CD4-positive, alpha-beta T cell treated with Interleukin-4 for 4 hours (primary cell): ENCODE measurements at regions not wholly inside any gene's neighbourhood (a gene's known extent, or its start where the extent isn't known, plus 50 kb on each side); places are given as distances from the start of the nearest gene placed in this dataset.

Experiments used
- DNase-seq: peaks from one replicate; pipeline ENCODE4 v3.0.0-alpha.2; 2020

GRCh38 chr12:22993609-22994315, 368.8 kb downstream of the ETNK1 start:
- no peak for DNase-seq

DNA sequence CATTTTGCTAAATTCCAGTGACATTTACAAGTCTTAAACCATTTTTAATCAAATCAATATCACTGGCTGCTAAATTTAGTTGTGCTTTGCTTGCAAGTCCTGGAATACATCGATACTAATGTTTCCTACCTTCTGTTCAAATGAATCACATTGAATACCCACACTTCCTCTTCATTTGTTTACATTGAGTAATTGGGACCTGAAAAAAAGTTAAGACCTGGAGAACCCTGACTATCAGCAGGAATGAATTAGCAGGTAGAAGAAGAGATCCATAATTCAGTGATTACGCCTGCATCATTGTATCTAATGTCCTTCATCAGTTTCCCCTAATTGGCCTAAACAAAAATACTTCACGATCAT, 369.3 kb downstream of the ETNK1 start:
- DNase-seq: no peak

DNA sequence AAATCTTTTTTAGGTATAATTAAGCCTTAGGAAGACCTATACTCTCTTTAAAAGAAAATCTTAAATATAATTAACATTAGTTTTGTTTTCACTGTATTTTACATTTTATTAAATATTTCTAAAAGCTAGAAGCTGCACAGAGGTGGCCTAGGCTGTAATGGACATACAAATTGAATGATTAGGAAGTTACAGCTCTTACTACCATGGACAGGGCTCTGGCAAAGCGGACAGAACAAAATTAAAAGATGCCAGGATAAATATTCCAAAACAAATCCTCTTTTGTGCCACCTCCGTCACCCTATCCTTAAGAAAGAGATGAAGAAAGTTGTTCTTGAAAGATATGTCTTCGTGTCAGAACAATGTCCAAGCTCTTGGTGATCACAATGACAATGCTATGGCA, 376.5 kb downstream of the ETNK1 start:
- no peak for DNase-seq

DNA sequence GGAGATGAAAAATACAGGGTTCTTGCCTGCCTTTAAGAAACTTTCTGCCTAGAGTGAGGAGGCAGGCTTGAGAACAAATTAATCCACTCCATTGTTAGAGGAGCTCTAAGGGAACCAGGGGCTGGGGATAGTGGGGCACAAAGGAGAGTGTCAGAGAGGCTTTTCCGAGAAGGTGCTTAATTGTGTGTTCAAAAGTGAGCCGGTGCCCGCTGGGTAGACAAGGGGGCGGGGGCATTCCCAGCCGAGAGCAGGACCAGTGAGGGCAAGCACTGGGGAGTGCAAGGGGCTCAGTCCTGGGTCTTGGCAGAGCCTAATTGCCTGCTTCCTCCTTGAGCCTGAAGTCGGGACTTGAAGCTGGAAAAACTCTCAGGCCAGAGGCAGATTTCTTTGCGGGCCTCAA, 377.4 kb downstream of the ETNK1 start:
- DNase-seq: no peak

- no peak for DNase-seq
Observed at GRCh38 chr12:23004473-23005020, 379.6 kb downstream of the ETNK1 start.

GRCh38 chr12:23005387-23005786, 380.4 kb downstream of the ETNK1 start:
- DNase-seq: no peak

DNA sequence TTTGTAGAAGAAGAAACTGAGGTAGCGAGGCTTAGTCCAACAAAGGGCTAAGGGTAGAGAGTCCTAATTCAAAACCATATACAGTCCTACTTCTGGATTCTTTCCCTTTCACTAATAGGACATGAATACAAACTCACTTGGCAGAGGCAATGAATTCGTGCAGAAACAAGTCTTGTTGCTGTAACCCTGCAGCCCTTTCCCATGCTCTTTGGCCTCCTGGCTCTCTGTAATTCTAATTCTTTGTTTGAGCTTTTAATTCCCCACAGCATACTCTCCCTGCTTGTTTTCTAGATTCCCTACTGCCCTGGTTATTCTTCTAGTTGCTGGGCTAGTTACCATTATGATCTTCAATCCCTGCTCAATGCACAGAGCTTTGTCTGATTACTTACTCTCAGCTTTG, 381.4 kb downstream of the ETNK1 start:
- DNase-seq: no peak

DNA sequence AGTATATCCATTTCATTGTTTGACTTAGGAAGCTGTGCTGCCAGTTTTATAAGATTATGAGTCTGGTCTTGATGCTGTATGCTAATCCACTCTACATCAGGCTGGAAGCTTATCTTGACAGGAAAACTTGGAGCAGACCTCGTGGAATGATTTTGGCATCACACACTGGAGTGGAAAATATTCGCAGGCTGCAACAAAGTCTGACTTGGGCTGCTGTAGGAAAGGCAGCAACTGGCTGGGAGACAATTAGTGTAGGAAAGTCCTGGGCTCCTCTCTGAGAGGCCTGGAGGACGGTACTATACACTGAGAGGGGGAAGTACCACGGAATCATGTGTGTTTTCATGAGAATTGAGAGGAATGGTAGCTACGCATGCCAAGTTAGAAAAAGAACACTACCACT, 383.7 kb downstream of the ETNK1 start:
- DNase-seq: no peak

GRCh38 chr12:23014749-23015148, 389.8 kb downstream of the ETNK1 start:
- no peak for DNase-seq

GRCh38 chr12:23025372-23026016, 400.5 kb downstream of the ETNK1 start:
- no peak for DNase-seq

DNA sequence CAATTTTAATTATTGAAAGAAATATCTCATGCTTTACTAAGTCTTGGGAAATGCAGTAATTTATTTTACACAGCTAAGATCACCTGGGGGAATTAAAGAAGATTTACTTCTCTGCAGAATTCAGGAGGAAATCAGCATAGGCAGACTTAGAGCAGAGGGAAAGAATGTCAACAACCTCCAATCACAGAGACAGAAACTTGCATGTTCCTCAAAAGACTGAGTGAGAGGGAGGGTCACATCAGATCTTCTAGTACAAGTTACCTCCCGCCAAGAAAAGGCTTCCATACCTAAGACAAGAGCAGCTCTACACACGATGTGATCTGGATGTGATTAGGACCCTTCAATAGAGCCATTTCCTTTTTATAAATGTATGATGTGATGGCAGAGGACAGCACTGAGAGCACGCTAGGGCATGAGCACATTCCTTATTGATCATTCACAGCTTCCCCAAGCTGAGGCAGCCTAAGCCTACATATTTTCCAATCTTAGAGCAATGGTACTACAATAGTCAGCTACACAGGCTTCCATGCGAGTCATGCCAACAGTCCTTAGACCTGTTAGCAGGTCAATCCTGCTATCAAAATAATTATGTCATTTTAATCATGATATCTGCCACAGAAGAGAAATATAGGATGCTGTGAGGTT, 403.3 kb downstream of the ETNK1 start:
- no peak for DNase-seq

- no peak for DNase-seq
Observed at GRCh38 chr12:23029185-23029584, 404.2 kb downstream of the ETNK1 start.

DNA sequence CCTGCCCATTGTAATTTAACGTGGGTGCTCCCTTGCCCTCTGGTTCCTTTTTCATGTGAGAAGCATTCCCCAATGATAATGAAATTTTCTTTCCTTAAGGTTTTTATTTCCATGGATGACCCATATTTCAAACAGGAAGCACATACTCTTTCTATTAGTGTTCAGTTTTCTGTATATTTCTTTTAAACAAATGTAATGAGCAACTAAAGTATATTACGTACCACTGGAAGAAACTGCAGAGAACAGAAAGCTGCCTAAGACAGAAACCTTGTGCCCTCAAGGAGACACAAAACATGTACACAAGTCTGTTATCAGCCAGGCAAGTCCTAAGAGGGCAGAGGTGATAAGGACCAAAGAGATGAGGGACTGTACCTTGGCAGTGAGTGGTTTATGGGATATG, 414.9 kb downstream of the ETNK1 start:
- DNase-seq: no peak

DNA sequence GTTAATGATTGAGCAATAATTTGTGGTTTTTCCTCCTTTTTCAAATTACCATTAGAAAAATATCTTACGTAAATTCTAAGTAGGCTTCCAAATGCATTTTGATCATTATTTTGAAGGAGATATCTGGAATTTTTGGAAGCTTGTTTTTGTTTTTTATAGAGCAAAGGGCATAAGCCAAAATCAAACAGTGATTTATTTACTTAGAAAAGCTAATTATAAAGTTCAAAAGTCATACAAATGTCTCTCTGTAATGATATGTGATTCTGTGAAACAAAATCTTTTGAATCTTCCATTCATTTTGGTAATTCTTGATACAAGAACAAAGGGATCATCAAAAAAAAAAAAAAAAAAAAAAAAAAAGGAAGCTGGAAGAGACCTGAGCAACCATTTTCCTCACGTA, 416.8 kb downstream of the ETNK1 start:
- DNase-seq: no peak

- DNase-seq: no peak
Observed at GRCh38 chr12:23043646-23044045, 418.7 kb downstream of the ETNK1 start.

DNA sequence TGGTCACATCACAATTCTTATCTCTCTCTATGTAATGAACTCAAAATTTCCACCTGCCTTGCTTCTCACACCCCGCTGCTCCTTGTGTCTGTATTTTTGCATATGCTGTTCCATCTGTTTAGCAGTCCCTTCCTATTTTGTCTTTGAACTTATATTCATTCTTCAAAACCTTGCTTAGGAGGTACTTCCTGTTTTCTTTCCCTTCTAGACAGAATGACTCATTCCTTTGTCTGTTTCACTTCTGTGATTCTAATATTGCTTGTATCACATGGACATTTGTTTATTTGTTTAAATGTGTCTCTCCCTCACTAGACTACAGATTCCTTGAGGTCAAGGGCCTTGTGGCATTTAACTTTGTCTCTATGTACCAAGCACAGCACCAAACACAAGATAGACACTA, 424.2 kb downstream of the ETNK1 start:
- DNase-seq: no peak

DNA sequence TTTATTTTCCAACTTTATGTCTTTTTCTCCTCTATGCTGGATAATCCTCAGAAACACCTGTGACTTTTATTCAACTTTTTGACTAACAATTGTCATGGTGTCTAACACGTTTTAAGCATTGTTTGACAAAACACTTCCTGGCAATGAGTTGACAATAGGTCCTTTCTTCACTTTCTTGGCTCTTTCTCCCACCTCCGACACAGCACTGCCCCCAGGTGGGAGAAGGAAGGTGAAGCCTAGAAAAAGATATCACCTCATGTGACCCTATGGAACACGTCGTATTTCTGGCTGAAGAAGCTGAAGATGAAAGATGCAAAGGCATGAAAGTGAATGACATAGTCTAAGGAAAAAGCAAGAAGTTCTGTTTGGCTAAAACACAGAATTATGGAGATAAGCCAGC, 430.0 kb downstream of the ETNK1 start:
- no peak for DNase-seq

DNA sequence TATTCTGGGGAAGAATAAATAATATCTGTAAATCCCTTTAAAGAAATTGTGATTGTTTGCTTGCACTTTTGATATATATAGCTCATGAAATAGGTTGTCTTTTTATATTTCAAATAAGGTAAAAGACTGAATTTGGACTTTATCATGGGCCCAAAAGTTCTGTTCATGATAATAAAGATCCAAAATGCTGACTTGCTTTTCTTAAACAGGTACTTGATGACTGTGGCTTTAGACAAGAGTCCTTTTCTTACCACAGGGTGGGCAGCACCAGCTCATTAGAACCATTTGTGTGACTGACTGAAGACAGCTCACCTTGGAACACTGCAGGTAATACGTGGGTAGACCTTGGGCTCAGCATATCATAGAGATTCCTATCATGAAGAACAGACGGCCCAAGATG, 432.6 kb downstream of the ETNK1 start:
- no peak for DNase-seq

GRCh38 chr12:23060161-23060560, 435.2 kb downstream of the ETNK1 start:
- no peak for DNase-seq

GRCh38 chr12:23063206-23063605, 438.2 kb downstream of the ETNK1 start:
- DNase-seq: no peak

GRCh38 chr12:23066095-23066494, 441.1 kb downstream of the ETNK1 start:
- no peak for DNase-seq

DNA sequence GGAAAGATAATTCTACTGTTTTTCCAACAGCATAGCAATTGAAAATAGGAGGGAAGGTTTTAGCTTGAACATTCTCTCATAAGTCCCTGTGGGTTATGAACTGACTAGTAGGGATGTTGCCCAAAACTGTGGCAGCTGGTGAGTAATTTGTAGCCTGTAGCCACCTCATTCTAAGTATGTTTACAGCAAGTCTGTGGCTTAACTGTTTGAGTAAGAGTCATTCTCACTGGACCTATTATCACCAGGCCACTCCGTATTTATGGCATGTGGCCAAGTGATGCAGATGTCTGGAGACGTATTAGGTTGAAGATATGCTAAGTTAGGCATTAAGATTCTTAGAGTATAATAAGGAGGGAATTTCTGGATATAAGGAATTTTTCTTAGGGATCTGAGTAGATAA, 458.3 kb downstream of the ETNK1 start:
- no peak for DNase-seq

DNA sequence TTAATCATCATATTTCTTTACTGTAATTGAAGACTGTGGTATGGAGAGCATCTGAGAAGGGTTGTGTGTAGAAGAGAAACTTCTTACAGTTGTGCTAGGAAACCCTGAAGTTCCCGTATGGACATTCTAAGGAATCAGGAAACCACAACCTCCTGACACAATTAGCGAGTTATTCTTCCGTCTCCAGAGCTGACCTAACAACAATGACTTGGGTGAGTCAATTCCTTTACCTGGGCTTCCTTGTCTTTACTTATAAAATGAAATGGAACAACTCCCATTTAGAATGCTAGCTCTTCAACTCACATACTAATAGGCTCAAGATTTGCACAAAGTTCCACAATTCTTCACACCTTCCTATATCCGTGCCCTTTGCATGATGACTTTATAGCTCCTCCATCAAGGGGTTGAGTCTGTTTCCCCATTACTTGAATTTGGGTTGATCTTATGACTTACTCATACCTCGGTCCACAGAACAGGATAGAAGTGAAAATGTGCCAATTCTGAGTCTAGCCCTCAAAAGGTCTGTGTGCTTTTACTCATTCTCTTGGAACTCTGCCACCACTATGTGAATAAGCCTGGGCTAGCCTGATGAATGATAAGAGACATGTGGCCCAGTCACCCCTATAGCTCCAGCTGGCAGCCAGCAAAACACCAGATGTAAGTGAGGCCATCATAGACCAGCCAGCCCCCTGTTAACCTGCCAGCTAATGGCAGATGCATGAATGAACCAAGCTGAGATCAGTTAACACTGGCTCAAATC, 459.4 kb downstream of the ETNK1 start:
- no peak for DNase-seq

- DNase-seq: no peak
Observed at GRCh38 chr12:23088594-23088993, 463.6 kb downstream of the ETNK1 start.
